HCT116 (cell line): ENCODE measurements at regions not wholly inside any gene's neighbourhood (a gene's known extent, or its start where the extent isn't known, plus 50 kb on each side); places are given as distances from the start of the nearest gene placed in this dataset.
"Not testable (repeated sequence)": the region's sequence is repeated elsewhere in the genome, so short reads cannot be mapped to it uniquely, and the experiment has no call there.

Source experiments
- ATAC-seq: fragments of 200-7000 bp; cut with Tn5 transposase; 2 replicates; pipeline ENCODE4 v1.9.1; 2020; ENCODE audit warnings: mild to moderate bottlenecking, moderate library complexity
- BruUV-seq: library from RNA; stranded (reverse); fragments of 400-500 nt; replicated peaks from 2 replicates; lab custom pipeline; 2021; lab: Mats Ljungman, UMichigan
- CTCF ChIA-PET: fragments of 300-600 bp; sonication (Branson Sonifier 250); formaldehyde crosslinking; loops from one replicate; lab custom pipeline; 2021; ENCODE audit warnings: antibody characterized with exemption; lab: Charles Lee
- POLR2A ChIA-PET: fragments of 300-600, 350-600 bp; sonication (Branson Sonifier 250); formaldehyde crosslinking; loops from one replicate; lab custom pipeline; 2021; ENCODE audit warnings: antibody characterized with exemption; lab: Charles Lee
- RAD21 ChIA-PET, 2 experiments: fragments of 300-600 bp; sonication (Branson Sonifier 250); formaldehyde crosslinking; loops; one replicate each; lab custom pipeline; 2023; ENCODE audit warnings: low total read pairs in 2 of 2; ENCODE audit not compliant: uncharacterized antibody in 2 of 2, unreplicated experiment in 2 of 2, low non-redundant PET in 1 of 2; lab: Charles Lee
- DNase-seq: peaks from one replicate; pipeline ENCODE4 v3.0.0-alpha.2; 2010; ENCODE audit warnings: low read depth, low spot score
- H2AFZ ChIP-seq: fragments of 200-600 bp; shearing (Covaris generic), sonication (generic); 2 replicates; pipeline ENCODE4 v1.6.1; 2017; ENCODE audit warnings: low read depth, mixed run types, mixed read lengths, antibody characterized with exemption, low read length; ENCODE audit not compliant: poor library complexity, severe bottlenecking
- H3K27ac ChIP-seq: 2 replicates; pipeline ENCODE4 v1.5.1; 2012; ENCODE audit warnings: low read depth, low read length
- H3K27me3 ChIP-seq: fragments of 200-600 bp; sonication (generic); 2 replicates; pipeline ENCODE4 v1.6.1; 2016; ENCODE audit warnings: mixed run types, low read length, mixed read lengths; ENCODE audit not compliant: insufficient read depth
- H3K36me3 ChIP-seq, 2 experiments: fragments of 200-500 bp in 1 of 2; fragments of 200-600 bp in 1 of 2; sonication (Bioruptor generic) in 1 of 2; sonication (generic) in 1 of 2; 2 replicates each; pipeline versions ENCODE4 v1.5.1 to v1.6.1; 2014 to 2016; ENCODE audit warnings: low read length in 2 of 2, inconsistent platforms in 1 of 2, mixed read lengths in 1 of 2, mixed run types in 1 of 2; ENCODE audit not compliant: insufficient read depth in 2 of 2, control insufficient read depth in 1 of 2
- H3K4me1 ChIP-seq, 2 experiments: fragments of 200-600 bp in 1 of 2; sonication (generic) in 1 of 2; 2 replicates each; pipeline versions ENCODE4 v1.5.1 to v1.6.1; 2012 to 2017; ENCODE audit warnings: low read length in 2 of 2, inconsistent platforms in 1 of 2, mild to moderate bottlenecking in 1 of 2, mixed read lengths in 1 of 2, mixed run types in 1 of 2, moderate library complexity in 1 of 2; ENCODE audit not compliant: insufficient read depth in 2 of 2, control insufficient read depth in 1 of 2
- H3K4me2 ChIP-seq: fragments of 200-600 bp; sonication (generic); 2 replicates; pipeline ENCODE4 v1.6.1; 2017; ENCODE audit warnings: mixed run types, low read length, mixed read lengths
- H3K4me3 ChIP-seq, 2 experiments: fragments of 200-600 bp in 1 of 2; sonication (generic) in 1 of 2; replicated peaks in 1 of 2; 2 replicates each; pipeline ENCODE4 v1.5.1; 2011 to 2016; ENCODE audit warnings: low read length in 2 of 2, control low read depth in 1 of 2, low read depth in 1 of 2, mild to moderate bottlenecking in 1 of 2, mixed read lengths in 1 of 2, mixed run types in 1 of 2
- H3K79me2 ChIP-seq: fragments of 200-600 bp; sonication (generic); 2 replicates; pipeline ENCODE4 v1.6.1; 2017; ENCODE audit warnings: mild to moderate bottlenecking, mixed run types, low read length, moderate library complexity, mixed read lengths; ENCODE audit not compliant: insufficient read depth
- H3K9ac ChIP-seq: fragments of 200-600 bp; sonication (generic); 2 replicates; pipeline ENCODE4 v1.6.1; 2016; ENCODE audit warnings: low read length, mixed read lengths
- H3K9me2 ChIP-seq: fragments of 200-600 bp; sonication (generic), shearing (Covaris generic); 2 replicates; pipeline ENCODE4 v1.6.1; 2017; ENCODE audit warnings: mixed run types, mild to moderate bottlenecking, moderate library complexity; ENCODE audit not compliant: insufficient read depth
- H3K9me3 ChIP-seq, 2 experiments: fragments of 200-500 bp in 1 of 2; fragments of 200-600 bp in 1 of 2; sonication (Bioruptor generic) in 1 of 2; sonication (generic) in 1 of 2; 2 replicates each; pipeline ENCODE4 v1.6.1; 2014 to 2017; ENCODE audit warnings: low read length in 2 of 2, mixed read lengths in 2 of 2, inconsistent platforms in 1 of 2, low read depth in 1 of 2, mild to moderate bottlenecking in 1 of 2, mixed run types in 1 of 2, moderate library complexity in 1 of 2; ENCODE audit not compliant: control insufficient read depth in 1 of 2, insufficient read depth in 1 of 2
- H4K20me1 ChIP-seq: fragments of 200-600 bp; sonication (generic), shearing (Covaris generic); 2 replicates; pipeline ENCODE4 v1.6.1; 2017; ENCODE audit warnings: mixed run types, mild to moderate bottlenecking, moderate library complexity; ENCODE audit not compliant: insufficient read depth
- EGR1 ChIP-seq: IDR thresholded peaks from 2 replicates; pipeline ENCODE4 v1.6.1; 2012; ENCODE audit warnings: low read depth
- EZH2 ChIP-seq: fragments of 200-600 bp; sonication (generic); IDR thresholded peaks from 2 replicates; pipeline ENCODE4 v1.6.1; 2017; ENCODE audit warnings: antibody characterized with exemption, mixed run types
- EZH2phosphoT487 ChIP-seq: fragments of 200-600 bp; IDR thresholded peaks from 2 replicates; pipeline ENCODE4 v1.6.1; 2018; ENCODE audit warnings: antibody characterized with exemption, borderline replicate concordance
- JUND ChIP-seq: IDR thresholded peaks from 2 replicates; pipeline ENCODE4 v1.6.1; 2012
- MAX ChIP-seq: IDR thresholded peaks from 2 replicates; pipeline ENCODE4 v1.6.1; 2012
- POLR2A ChIP-seq: IDR thresholded peaks from 2 replicates; pipeline ENCODE4 v1.7.0; 2011; ENCODE audit warnings: borderline replicate concordance; ENCODE audit not compliant: insufficient read depth, insufficient read length; ENCODE audit errors: extremely low read depth
- SIN3A ChIP-seq: IDR thresholded peaks from 2 replicates; pipeline ENCODE4 v1.6.1; 2012; ENCODE audit warnings: low read depth
- SP1 ChIP-seq: IDR thresholded peaks from 2 replicates; pipeline ENCODE4 v1.6.1; 2012; ENCODE audit warnings: low read depth
- SRF ChIP-seq: IDR thresholded peaks from 2 replicates; pipeline ENCODE4 v1.6.1; 2012; ENCODE audit warnings: low read depth
- YY1 ChIP-seq: IDR thresholded peaks from 2 replicates; pipeline ENCODE4 v1.6.1; 2011; ENCODE audit warnings: low read length, low read depth, moderate library complexity, mild to moderate bottlenecking; ENCODE audit not compliant: insufficient replicate concordance; ENCODE audit errors: extremely low read depth
- ZFX ChIP-seq: fragments of 450-650 bp; IDR thresholded peaks from 2 replicates; pipeline ENCODE4 v1.6.1; 2017
- ZNF274 ChIP-seq: fragments of 200-500 bp; sonication (Bioruptor generic); IDR thresholded peaks from 2 replicates; pipeline ENCODE4 v1.6.1; 2014; ENCODE audit warnings: mild to moderate bottlenecking, low read depth, low read length, inconsistent platforms
- intact Hi-C: fragments of 100-400 bp; cut with micrococcal nuclease; formaldehyde crosslinking; loops from 2 replicates; pipeline ENCODE4 v1.10.0; 2022

DNA sequence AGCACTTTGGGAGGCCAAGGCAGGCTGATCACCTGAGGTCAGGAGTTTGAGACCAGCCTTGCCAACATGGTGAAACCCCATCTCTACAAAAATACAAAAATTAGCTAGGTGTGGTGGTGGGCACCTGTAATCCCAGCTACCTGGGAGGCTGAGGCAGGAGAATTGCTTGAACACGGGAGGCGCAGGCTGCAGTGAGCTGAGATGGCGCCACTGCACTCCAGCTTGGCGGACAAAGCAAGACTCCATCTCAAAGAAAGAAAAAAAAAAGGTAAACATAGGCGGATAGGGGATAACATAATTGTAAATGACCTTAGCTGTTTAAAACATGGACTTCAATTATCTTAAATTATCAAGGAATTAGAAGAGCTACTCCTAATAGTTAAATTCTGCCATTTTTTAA, 189.3 kb upstream of the ZNF184 start:
- BruUV-seq, DNase-seq, H3K9ac ChIP-seq, H3K36me3 ChIP-seq, ATAC-seq, H3K9me2 ChIP-seq, intact Hi-C loops, H3K4me3 ChIP-seq, POLR2A ChIA-PET, H4K20me1 ChIP-seq, H3K79me2 ChIP-seq, H3K9me3 ChIP-seq, H3K27ac ChIP-seq, H3K4me2 ChIP-seq, H3K27me3 ChIP-seq, RAD21 ChIA-PET: not testable (repeated sequence)
- CTCF ChIA-PET, result interaction anchor here (0.7 kb wide), 1 partner anchor 535 kb away, joined by 3 read pairs; no protein-coding TSS in a partner anchor
- Histone ChIP-seq H3K4me1 (peaks cover 3 to 19% of the 10 kb centered on the region in 2 experiments; a peak in 3 of 4 replicates), H2AFZ (peak overlapping the region; percentile 87)

DNA sequence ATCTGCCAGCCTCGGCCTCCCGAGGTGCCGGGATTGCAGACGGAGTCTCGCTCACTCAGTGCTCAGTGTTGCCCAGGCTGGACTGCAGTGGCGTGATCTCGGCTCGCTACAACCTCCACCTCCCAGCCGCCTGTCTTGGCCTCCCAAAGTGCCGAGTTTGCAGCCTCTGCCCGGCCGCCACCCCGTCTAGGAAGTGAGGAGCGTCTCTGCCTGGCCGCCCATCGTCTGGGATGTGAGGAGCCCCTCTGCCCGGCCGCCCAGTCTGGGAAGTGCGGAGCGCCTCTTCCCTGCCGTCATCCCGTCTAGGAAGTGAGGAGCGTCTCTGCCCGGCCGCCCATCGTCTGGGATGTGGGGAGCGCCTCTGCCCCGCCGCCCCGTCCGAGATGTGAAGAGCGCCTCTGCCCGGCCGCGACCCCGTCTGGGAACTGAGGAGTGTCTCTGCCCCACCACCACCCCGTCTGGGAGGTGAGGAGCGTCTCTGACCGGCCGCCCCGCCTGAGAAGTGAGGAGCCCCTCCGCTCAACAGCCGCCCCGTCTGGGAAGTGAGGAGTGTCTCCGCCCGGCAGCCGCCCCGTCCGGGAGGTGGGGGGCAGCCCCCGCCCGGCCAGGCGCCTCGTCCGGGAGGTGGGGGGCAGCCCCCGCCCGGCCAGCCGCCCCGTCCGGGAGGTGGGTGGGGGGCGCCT, 180.4 kb upstream of the ZNF184 start:
- H3K4me3 ChIP-seq, H3K79me2 ChIP-seq, H4K20me1 ChIP-seq, H3K4me2 ChIP-seq, H3K27ac ChIP-seq, H3K36me3 ChIP-seq, DNase-seq, H3K9me3 ChIP-seq, POLR2A ChIA-PET, BruUV-seq, intact Hi-C loops, CTCF ChIA-PET, H2AFZ ChIP-seq, H3K9ac ChIP-seq, ATAC-seq, RAD21 ChIA-PET, H3K9me2 ChIP-seq, H3K27me3 ChIP-seq: not testable (repeated sequence)
- H3K4me1 ChIP-seq, result peaks cover 8 to 14% of the 10 kb centered on the region in 2 experiments

- ChIA-PET CTCF (no interaction called here), RAD21 (no interaction called here), POLR2A (no interaction called here)
- H3K9me3 ChIP-seq, result no peaks in the 10 kb centered on the region
- peak overlapping the region; percentile 41 for H3K27ac ChIP-seq
- H3K36me3 ChIP-seq, result no peaks in the 10 kb centered on the region
- H3K4me2 ChIP-seq, result peak overlapping the region; percentile 73
- H3K4me3 ChIP-seq, result peak overlapping the region; percentile 2 to 48; a peak in 3 of 4 replicates
- BruUV-seq, result no TSS peak
- H4K20me1 ChIP-seq, result no peaks in the 10 kb centered on the region
- H3K9me2 ChIP-seq, result no peaks in the 10 kb centered on the region
- intact Hi-C loops, result no loop called here
- no peaks in the 10 kb centered on the region for H3K79me2 ChIP-seq
- peak overlapping the region; percentile 25; the same call in 1 of the 2 replicates for H3K9ac ChIP-seq
- H3K4me1 ChIP-seq, result peaks cover 8 to 14% of the 10 kb centered on the region in 2 experiments
- DNase-seq, result peak; percentile 61
- no peaks in the 10 kb centered on the region for H3K27me3 ChIP-seq
- ATAC-seq, result peak; percentile 86
- H2AFZ ChIP-seq, result peak overlapping the region; percentile 98
- TF ChIP-seq EZH2 (no peak), EZH2phosphoT487 (no peak), ZNF274 (no peak), SIN3A (peak; percentile 21; the same call in 1 of the 2 replicates), MAX (no peak; the same call in 1 of the 2 replicates), SRF (no peak), SP1 (peak; percentile 16; the same call in 1 of the 2 replicates), YY1 (no peak), JUND (no peak), EGR1 (0 out of 2 replicates have a peak, but pooled peaks have one; percentile 25), POLR2A (no peak), ZFX (no peak)
Observed at GRCh38 chr6:27651371-27651732, 178.4 kb upstream of the ZNF184 start.
